22Rv1 (cell line): ENCODE measurements at regions not wholly inside any gene's neighbourhood (a gene's known extent, or its start where the extent isn't known, plus 50 kb on each side); places are given as distances from the start of the nearest gene placed in this dataset.

Source experiments
- ZFX ChIP-seq: fragments of 450-650 bp; IDR thresholded peaks from 2 replicates; pipeline ENCODE4 v1.6.1; 2017; ENCODE audit warnings: antibody characterized with exemption, borderline replicate concordance
- TF ChIP-seq, protein P1 (sequence below): fragments of 450-650 bp; IDR thresholded peaks from 2 replicates; pipeline ENCODE4 v1.5.1; 2017; ENCODE audit warnings: mild to moderate bottlenecking

DNA sequence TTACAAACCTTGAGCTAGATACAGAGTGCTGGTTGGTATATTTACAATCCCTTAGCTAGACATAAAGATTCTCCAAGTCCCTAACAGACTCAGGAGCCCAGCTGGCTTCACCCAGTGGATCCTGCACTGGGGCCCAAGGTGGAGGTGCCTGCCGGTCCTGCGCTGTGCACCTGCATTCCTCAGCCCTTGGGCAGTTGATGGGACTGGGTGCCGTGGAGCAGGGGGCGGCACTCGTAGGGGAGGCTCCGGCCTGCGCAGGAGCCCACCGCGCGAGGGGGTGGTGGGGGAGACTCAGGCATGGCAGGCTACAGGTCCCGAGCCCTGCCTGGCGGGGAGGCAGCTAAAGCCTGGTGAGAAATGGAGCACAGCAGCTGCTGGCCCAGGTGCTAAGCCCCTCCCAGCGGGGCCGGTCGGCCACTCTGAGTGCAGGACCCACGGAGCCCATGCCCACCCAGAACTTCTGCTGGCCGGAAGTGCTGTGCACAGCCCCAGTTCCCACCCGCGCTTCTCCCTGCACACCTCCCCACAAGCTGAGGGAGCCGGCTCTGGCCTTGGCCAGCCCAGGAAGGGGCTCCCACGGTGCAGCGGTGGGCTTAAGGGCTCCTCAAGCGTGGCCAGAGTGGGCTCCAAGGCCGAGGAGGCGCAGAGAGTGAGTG is 1464.7 kb downstream of the EFNA5 start:
- TF ChIP-seq, protein P1, sequence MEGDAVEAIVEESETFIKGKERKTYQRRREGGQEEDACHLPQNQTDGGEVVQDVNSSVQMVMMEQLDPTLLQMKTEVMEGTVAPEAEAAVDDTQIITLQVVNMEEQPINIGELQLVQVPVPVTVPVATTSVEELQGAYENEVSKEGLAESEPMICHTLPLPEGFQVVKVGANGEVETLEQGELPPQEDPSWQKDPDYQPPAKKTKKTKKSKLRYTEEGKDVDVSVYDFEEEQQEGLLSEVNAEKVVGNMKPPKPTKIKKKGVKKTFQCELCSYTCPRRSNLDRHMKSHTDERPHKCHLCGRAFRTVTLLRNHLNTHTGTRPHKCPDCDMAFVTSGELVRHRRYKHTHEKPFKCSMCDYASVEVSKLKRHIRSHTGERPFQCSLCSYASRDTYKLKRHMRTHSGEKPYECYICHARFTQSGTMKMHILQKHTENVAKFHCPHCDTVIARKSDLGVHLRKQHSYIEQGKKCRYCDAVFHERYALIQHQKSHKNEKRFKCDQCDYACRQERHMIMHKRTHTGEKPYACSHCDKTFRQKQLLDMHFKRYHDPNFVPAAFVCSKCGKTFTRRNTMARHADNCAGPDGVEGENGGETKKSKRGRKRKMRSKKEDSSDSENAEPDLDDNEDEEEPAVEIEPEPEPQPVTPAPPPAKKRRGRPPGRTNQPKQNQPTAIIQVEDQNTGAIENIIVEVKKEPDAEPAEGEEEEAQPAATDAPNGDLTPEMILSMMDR: no peak
- no peak for TF ChIP-seq ZFX
